Nephron (organoid): ENCODE measurements at regions not wholly inside any gene's neighbourhood (a gene's known extent, or its start where the extent isn't known, plus 50 kb on each side); places are given as distances from the start of the nearest gene placed in this dataset.

Source experiments
- H3K27ac Mint-ChIP-seq, 3 experiments: 2 replicates each; pipeline ENCODE4 v1.8.0; 2020; ENCODE audit warnings: mixed read lengths in 3 of 3, mild to moderate bottlenecking in 2 of 3, moderate library complexity in 1 of 3
- H3K27me3 Mint-ChIP-seq: 2 replicates; pipeline ENCODE4 v1.8.0; 2021; ENCODE audit warnings: low read depth, mild to moderate bottlenecking, moderate library complexity, mixed read lengths
- H3K36me3 Mint-ChIP-seq: 2 replicates; pipeline ENCODE4 v1.8.0; 2020; ENCODE audit warnings: low read depth, mixed read lengths
- H3K4me1 Mint-ChIP-seq: 2 replicates; pipeline ENCODE4 v1.8.0; 2020; ENCODE audit warnings: mixed read lengths
- H3K4me3 Mint-ChIP-seq, 3 experiments: 2 replicates each; pipeline ENCODE4 v1.8.0; 2020; ENCODE audit warnings: mild to moderate bottlenecking in 3 of 3, mixed read lengths in 3 of 3, moderate library complexity in 2 of 3
- H3K9me3 Mint-ChIP-seq: 2 replicates; pipeline ENCODE4 v1.8.0; 2020; ENCODE audit warnings: mixed read lengths
- CTCF ChIP-seq, 3 experiments: fragments of 200-600 bp; sonication (generic); IDR thresholded peaks; one replicate each; pipeline ENCODE4 v1.5.0; 2021; ENCODE audit warnings: antibody characterized with exemption in 3 of 3; ENCODE audit not compliant: unreplicated experiment in 3 of 3

DNA sequence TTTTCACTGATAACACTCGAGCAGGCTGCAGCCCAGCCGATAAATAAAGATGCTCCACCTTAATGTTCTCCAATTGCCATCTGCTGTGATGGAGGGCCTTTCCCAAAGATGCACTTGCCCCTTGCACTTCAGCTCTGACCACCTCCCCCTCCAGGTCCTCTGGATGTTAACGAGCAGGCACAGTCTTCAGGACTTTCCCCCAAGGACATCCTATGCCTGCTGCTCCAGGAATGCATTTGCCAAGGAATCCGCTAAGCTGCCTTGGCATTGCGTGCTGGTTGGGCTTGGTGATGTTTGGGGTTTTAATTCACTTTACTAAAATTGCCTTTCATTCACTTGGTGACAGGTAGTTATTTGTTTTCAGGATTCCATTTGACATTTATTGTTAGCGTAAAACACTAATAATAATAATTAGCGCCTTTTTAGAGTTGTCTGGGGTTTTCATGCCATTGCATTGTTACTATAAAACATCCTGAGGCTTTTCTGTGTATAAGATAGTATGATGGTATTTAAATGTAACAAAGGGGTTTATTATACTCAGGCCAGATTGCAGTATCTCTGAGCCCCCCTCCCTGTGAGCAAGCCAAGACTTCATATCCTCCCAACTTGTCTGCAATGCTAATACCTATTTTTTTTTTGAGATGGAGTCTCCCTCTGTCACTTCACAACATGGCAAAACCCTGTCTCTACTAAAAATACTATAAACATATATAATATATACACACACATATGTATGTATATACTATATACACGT lies 66.7 kb upstream of the TSHZ2 start:
- Mint-ChIP-seq H3K27ac (peak overlapping the region in 1 of 3 experiments; percentile 80), H3K4me1 (peaks cover 10% of the 10 kb centered on the region), H3K9me3 (no peaks in the 10 kb centered on the region), H3K36me3 (no peaks in the 10 kb centered on the region), H3K27me3 (peaks cover 4% of the 10 kb centered on the region), H3K4me3 (no peak overlapping the region)
- no peak for TF ChIP-seq CTCF (IDR thresholded peaks at IDR 0.05; ENCODE audit: unreplicated experiment in 3 of 3)

DNA sequence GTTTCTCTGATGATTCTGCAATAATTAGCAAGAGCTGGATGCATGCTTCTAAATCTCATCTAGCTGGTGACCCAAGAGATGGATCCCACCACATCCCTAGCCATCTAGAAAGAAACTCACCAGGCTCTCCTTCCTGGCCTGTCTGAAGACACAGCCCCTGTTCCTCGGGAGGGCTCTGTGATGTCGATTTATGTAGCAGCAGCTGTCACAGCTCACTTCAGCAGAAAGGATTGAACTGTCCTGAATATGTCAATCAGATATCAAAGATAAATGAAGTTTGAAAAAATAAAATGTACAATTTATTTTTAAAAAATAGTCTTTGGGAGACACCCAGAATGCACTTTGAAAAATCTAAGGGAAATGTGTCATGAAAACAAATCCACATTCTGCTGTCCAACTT lies 67.3 kb upstream of the TSHZ2 start:
- TF ChIP-seq CTCF (IDR thresholded peaks at IDR 0.05; ENCODE audit: unreplicated experiment in 3 of 3) = no peak
- Mint-ChIP-seq H3K27me3 (peaks cover 4% of the 10 kb centered on the region), H3K9me3 (no peaks in the 10 kb centered on the region), H3K27ac (peak overlapping the region in 1 of 3 experiments; percentile 19), H3K36me3 (no peaks in the 10 kb centered on the region), H3K4me1 (peaks cover 10% of the 10 kb centered on the region), H3K4me3 (no peak overlapping the region)

- no peak for TF ChIP-seq CTCF (IDR thresholded peaks at IDR 0.05; ENCODE audit: unreplicated experiment in 3 of 3)
- Mint-ChIP-seq H3K9me3 (no peaks in the 10 kb centered on the region), H3K4me1 (peaks cover 12% of the 10 kb centered on the region), H3K27ac (peak overlapping the region in 1 of 3 experiments; percentile 43), H3K36me3 (no peaks in the 10 kb centered on the region), H3K27me3 (no peaks in the 10 kb centered on the region), H3K4me3 (no peak overlapping the region)
These were observed 73.0 kb upstream of the TSHZ2 start for GRCh38 chr20:52899041-52899608.

DNA sequence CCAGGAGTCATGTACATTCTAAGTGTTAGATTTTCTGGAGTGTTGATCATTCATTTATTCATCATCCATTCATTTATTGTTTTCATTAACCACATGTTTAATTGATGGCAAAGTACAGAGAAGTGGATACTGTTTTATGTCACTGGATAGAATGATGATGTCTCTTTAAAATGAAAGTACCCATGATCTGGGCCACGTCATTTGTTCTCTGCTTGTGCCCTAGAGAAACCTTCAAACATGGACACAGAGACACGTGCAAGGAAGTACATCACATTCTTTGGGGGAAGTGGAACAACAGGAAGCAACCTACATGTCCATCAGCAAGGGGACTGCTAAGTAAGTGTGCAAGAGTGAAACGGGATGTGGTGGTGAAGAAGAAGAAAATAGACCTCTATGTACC lies 75.8 kb upstream of the TSHZ2 start:
- H3K36me3 Mint-ChIP-seq = no peaks in the 10 kb centered on the region
- H3K4me3 Mint-ChIP-seq = no peak overlapping the region
- H3K27me3 Mint-ChIP-seq = no peaks in the 10 kb centered on the region
- TF ChIP-seq CTCF (IDR thresholded peaks at IDR 0.05; ENCODE audit: unreplicated experiment in 3 of 3) = no peak
- peaks cover 8% of the 10 kb centered on the region for H3K4me1 Mint-ChIP-seq
- no peak overlapping the region for H3K27ac Mint-ChIP-seq
- no peaks in the 10 kb centered on the region for H3K9me3 Mint-ChIP-seq

DNA sequence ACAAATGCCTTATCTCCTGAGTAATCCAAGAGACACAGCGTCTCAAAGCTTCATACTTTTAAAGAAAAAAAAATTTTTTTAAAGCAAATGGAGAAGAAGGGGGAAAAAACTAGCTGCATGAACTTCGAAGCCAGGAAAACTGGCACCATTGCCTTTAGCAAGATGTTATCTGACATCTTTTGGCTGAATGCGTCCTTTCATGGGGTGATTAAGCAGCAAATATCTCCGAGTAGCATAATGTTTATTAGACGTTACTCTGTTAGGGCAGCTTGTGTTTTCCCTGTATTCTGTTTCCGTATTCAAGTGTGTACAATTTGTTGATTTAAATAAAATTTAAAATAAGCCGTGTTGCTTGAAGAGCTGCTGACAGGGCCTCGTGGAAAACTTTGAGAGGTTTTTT lies 76.5 kb upstream of the TSHZ2 start:
- Mint-ChIP-seq H3K4me3 (no peak overlapping the region), H3K36me3 (no peaks in the 10 kb centered on the region), H3K27me3 (peaks cover 5% of the 10 kb centered on the region), H3K9me3 (no peaks in the 10 kb centered on the region), H3K27ac (no peak overlapping the region), H3K4me1 (peaks cover 8% of the 10 kb centered on the region)
- no peak for TF ChIP-seq CTCF (IDR thresholded peaks at IDR 0.05; ENCODE audit: unreplicated experiment in 3 of 3)

DNA sequence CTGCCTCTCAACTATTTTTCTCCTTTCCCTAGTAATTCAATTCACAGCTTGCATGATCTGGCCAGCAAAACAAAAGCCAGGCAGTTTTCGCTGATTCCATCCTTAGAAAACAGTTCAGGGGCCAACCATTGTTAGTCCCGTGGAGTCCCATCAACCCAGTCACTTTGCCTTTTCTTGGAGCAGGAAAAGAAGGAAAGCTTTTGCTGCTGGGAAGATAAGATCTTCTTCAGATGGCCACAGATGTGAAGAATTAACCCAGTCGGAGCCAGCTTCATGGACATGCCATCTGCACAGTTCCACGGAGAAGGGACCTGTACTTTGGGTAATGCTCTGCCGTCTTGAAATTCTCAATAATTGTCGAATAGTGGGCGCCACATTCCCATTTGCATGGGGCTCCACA lies 76.9 kb upstream of the TSHZ2 start:
- Mint-ChIP-seq H3K27me3 (peaks cover 5% of the 10 kb centered on the region), H3K4me3 (no peak overlapping the region), H3K36me3 (no peaks in the 10 kb centered on the region)

More for the DNA sequence above, 76.9 kb upstream of the TSHZ2 start:
- Mint-ChIP-seq H3K27ac (no peak overlapping the region), H3K4me1 (peaks cover 8% of the 10 kb centered on the region), H3K9me3 (no peaks in the 10 kb centered on the region)
- TF ChIP-seq CTCF (IDR thresholded peaks at IDR 0.05; ENCODE audit: unreplicated experiment in 3 of 3) = no peak
